ENCODE measurements at regions not wholly inside any gene's neighbourhood (a gene's known extent, or its start where the extent isn't known, plus 50 kb on each side); places are given as distances from the start of the nearest gene placed in this dataset.
A peak's percentile ranks its signal among the peaks of the same experiment; 100 is the strongest.

DNA sequence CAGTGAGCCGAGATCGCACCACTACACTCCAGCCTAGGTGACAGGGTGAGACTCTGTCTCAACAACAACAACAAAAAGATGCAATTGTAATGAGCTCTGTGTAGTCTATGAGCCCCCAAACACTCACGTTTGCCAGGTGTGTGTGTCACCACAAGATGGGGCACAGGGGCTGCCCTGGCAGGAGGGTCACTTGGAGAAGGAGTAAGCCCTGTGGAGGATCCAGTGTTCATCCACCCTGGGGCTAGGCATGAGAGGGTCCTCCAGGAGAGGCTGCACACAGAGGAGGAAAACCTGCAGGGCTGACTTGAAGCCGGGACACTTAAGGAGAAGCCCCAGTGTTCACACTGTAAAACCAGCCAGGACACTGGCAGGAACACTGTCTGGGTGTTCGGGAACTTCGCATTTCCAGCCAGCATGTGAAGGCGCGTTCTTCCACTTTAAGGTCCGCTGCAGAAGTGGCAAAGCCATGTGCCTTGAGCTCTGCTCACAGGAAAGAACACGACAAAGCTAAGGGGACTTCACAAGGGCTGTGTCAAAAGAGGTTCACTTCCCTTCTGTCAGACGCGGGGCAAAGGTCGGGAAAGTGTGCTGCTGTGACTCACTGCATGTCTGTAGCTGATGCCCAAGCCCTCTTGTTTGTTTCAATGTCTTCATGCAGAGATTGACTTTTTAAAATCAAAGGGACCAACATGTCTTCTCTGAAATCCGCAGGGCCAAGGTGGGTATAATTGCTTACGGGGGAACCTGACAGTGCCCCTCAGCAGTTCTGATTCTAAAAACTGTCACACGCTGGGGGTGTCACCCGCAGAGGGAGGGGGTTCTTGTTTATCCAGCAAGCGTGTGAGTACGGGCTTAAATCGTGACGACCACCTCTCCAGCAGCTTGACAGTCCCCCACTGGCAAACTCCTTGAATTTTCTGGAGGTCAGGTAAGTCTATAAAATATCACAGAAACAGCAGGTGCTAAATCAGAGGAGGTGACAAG is 102.8 kb downstream of the RIPK4 start (continued):
- TF ChIP-seq SATB2 (CRISPR knock-in tag; IDR thresholded peaks at IDR 0.05) (no peak), MTA3 (CRISPR knock-in tag; IDR thresholded peaks at IDR 0.05) (no peak), ZNF563 (CRISPR knock-in tag; IDR thresholded peaks at IDR 0.05) (no peak), MIER3 (CRISPR knock-in tag; IDR thresholded peaks at IDR 0.05; ENCODE audit: borderline replicate concordance) (0 out of 2 replicates have a peak, but pooled peaks have one; percentile 28), ZNF552 (CRISPR knock-in tag; IDR thresholded peaks at IDR 0.05; ENCODE audit: borderline replicate concordance) (no peak), ZNF235 (CRISPR knock-in tag; IDR thresholded peaks at IDR 0.05; ENCODE audit: borderline replicate concordance) (no peak), HMG20B (CRISPR knock-in tag; conservative IDR thresholded peaks at IDR 0.05) (no peak), GATA4 (IDR thresholded peaks at IDR 0.05; ENCODE audit: borderline replicate concordance, low read depth) (no peak), ZNF879 (CRISPR knock-in tag; IDR thresholded peaks at IDR 0.05) (no peak), ZNF160 (CRISPR knock-in tag; IDR thresholded peaks at IDR 0.05) (no peak), CBX2 (IDR thresholded peaks at IDR 0.05; ENCODE audit: low read depth, low read length) (no peak), CBX2 (CRISPR knock-in tag; IDR thresholded peaks at IDR 0.05; ENCODE audit: low read depth) (no peak), NCOA5 (CRISPR knock-in tag; IDR thresholded peaks at IDR 0.05) (no peak), GTF2F1 (IDR thresholded peaks at IDR 0.05; ENCODE audit: low read length) (no peak), KAT7 (CRISPR knock-in tag; IDR thresholded peaks at IDR 0.05; ENCODE audit: borderline replicate concordance) (no peak), SRSF1 (optimal IDR thresholded peaks at IDR 0.05; ENCODE audit: low read depth, low read length) (no peak), HDAC1 (CRISPR knock-in tag; IDR thresholded peaks at IDR 0.05) (no peak), MXD4 (CRISPR knock-in tag; IDR thresholded peaks at IDR 0.05) (peak; percentile 31; the same call in 1 of the 2 replicates)
- TF ChIP-seq, protein P1, sequence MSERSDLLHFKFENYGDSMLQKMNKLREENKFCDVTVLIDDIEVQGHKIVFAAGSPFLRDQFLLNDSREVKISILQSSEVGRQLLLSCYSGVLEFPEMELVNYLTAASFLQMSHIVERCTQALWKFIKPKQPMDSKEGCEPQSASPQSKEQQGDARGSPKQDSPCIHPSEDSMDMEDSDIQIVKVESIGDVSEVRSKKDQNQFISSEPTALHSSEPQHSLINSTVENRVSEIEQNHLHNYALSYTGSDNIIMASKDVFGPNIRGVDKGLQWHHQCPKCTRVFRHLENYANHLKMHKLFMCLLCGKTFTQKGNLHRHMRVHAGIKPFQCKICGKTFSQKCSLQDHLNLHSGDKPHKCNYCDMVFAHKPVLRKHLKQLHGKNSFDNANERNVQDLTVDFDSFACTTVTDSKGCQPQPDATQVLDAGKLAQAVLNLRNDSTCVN (CRISPR knock-in tag; IDR thresholded peaks at IDR 0.05; ENCODE audit: borderline replicate concordance), result no peak
- TF ChIP-seq, protein P2, sequence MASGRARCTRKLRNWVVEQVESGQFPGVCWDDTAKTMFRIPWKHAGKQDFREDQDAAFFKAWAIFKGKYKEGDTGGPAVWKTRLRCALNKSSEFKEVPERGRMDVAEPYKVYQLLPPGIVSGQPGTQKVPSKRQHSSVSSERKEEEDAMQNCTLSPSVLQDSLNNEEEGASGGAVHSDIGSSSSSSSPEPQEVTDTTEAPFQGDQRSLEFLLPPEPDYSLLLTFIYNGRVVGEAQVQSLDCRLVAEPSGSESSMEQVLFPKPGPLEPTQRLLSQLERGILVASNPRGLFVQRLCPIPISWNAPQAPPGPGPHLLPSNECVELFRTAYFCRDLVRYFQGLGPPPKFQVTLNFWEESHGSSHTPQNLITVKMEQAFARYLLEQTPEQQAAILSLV (CRISPR knock-in tag; IDR thresholded peaks at IDR 0.05; ENCODE audit: borderline replicate concordance), result no peak
- TF ChIP-seq, protein P3, sequence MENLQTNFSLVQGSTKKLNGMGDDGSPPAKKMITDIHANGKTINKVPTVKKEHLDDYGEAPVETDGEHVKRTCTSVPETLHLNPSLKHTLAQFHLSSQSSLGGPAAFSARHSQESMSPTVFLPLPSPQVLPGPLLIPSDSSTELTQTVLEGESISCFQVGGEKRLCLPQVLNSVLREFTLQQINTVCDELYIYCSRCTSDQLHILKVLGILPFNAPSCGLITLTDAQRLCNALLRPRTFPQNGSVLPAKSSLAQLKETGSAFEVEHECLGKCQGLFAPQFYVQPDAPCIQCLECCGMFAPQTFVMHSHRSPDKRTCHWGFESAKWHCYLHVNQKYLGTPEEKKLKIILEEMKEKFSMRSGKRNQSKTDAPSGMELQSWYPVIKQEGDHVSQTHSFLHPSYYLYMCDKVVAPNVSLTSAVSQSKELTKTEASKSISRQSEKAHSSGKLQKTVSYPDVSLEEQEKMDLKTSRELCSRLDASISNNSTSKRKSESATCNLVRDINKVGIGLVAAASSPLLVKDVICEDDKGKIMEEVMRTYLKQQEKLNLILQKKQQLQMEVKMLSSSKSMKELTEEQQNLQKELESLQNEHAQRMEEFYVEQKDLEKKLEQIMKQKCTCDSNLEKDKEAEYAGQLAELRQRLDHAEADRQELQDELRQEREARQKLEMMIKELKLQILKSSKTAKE (CRISPR knock-in tag; IDR thresholded peaks at IDR 0.05; ENCODE audit: borderline replicate concordance), result peak; percentile 30; the same call in 1 of the 2 replicates
- TF ChIP-seq, protein P4, sequence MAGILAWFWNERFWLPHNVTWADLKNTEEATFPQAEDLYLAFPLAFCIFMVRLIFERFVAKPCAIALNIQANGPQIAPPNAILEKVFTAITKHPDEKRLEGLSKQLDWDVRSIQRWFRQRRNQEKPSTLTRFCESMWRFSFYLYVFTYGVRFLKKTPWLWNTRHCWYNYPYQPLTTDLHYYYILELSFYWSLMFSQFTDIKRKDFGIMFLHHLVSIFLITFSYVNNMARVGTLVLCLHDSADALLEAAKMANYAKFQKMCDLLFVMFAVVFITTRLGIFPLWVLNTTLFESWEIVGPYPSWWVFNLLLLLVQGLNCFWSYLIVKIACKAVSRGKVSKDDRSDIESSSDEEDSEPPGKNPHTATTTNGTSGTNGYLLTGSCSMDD (CRISPR knock-in tag; IDR thresholded peaks at IDR 0.05), result no peak
- TF ChIP-seq, protein P5, sequence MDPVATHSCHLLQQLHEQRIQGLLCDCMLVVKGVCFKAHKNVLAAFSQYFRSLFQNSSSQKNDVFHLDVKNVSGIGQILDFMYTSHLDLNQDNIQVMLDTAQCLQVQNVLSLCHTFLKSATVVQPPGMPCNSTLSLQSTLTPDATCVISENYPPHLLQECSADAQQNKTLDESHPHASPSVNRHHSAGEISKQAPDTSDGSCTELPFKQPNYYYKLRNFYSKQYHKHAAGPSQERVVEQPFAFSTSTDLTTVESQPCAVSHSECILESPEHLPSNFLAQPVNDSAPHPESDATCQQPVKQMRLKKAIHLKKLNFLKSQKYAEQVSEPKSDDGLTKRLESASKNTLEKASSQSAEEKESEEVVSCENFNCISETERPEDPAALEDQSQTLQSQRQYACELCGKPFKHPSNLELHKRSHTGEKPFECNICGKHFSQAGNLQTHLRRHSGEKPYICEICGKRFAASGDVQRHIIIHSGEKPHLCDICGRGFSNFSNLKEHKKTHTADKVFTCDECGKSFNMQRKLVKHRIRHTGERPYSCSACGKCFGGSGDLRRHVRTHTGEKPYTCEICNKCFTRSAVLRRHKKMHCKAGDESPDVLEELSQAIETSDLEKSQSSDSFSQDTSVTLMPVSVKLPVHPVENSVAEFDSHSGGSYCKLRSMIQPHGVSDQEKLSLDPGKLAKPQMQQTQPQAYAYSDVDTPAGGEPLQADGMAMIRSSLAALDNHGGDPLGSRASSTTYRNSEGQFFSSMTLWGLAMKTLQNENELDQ (CRISPR knock-in tag; IDR thresholded peaks at IDR 0.05; ENCODE audit: borderline replicate concordance), result no peak

Data from HepG2 (cell line).